MCF 10A (cell line): ENCODE measurements at regions not wholly inside any gene's neighbourhood (a gene's known extent, or its start where the extent isn't known, plus 50 kb on each side); places are given as distances from the start of the nearest gene placed in this dataset.

Source experiments
- BruUV-seq: library from RNA; stranded (reverse); fragments of 400-500 nt; replicated peaks from 2 replicates; lab custom pipeline; 2021; lab: Mats Ljungman, UMichigan
- CTCF ChIA-PET: fragments of 300-600 bp; sonication (Branson Sonifier 250); formaldehyde crosslinking; extraction: SDS; loops from one replicate; lab custom pipeline; 2021; ENCODE audit warnings: antibody characterized with exemption, inconsistent platforms; lab: Yijun Ruan, JAX
- POLR2A ChIA-PET: fragments of 300-600, 350-650 bp; sonication (Branson Sonifier 250); formaldehyde crosslinking; extraction: SDS; loops from one replicate; lab custom pipeline; 2020; ENCODE audit warnings: antibody characterized with exemption, inconsistent platforms; lab: Yijun Ruan, JAX
- DNase-seq: peaks from one replicate; pipeline ENCODE4 v3.0.0-alpha.2; 2018; ENCODE audit not compliant: unreplicated experiment
- H3K27ac Mint-ChIP-seq: one replicate; pipeline ENCODE4 v1.8.0; 2022; ENCODE audit warnings: mild to moderate bottlenecking, low read depth, mixed read lengths; ENCODE audit not compliant: unreplicated experiment
- H3K27me3 Mint-ChIP-seq: one replicate; pipeline ENCODE4 v1.8.0; 2022; ENCODE audit warnings: mixed read lengths; ENCODE audit not compliant: insufficient read depth, unreplicated experiment
- H3K36me3 Mint-ChIP-seq: one replicate; pipeline ENCODE4 v1.8.0; 2022; ENCODE audit warnings: mild to moderate bottlenecking, moderate library complexity, mixed read lengths; ENCODE audit not compliant: insufficient read depth, unreplicated experiment
- H3K4me1 Mint-ChIP-seq: one replicate; pipeline ENCODE4 v1.8.0; 2022; ENCODE audit warnings: mixed read lengths; ENCODE audit not compliant: insufficient read depth, unreplicated experiment
- H3K4me3 Mint-ChIP-seq: one replicate; pipeline ENCODE4 v1.8.0; 2022; ENCODE audit warnings: mild to moderate bottlenecking, moderate library complexity, mixed read lengths; ENCODE audit not compliant: unreplicated experiment
- H3K9me3 Mint-ChIP-seq: one replicate; pipeline ENCODE4 v1.8.0; 2022; ENCODE audit warnings: mixed read lengths; ENCODE audit not compliant: unreplicated experiment
- CTCF ChIP-seq: fragments of 200-600 bp; IDR thresholded peaks from one replicate; pipeline ENCODE4 v1.8.0; 2022; ENCODE audit warnings: antibody characterized with exemption, mild to moderate bottlenecking; ENCODE audit not compliant: unreplicated experiment
- intact Hi-C: fragments of 100-400 bp; cut with micrococcal nuclease; formaldehyde crosslinking; loops from 2 replicates; pipeline ENCODE4 v1.14.1; 2022

GRCh38 chr14:39576258-39576657 is 144.0 kb upstream of the FBXO33 start:
- no peak for TF ChIP-seq CTCF
- Mint-ChIP-seq H3K4me1 (peaks cover 5% of the 10 kb centered on the region), H3K27ac (no peak overlapping the region), H3K9me3 (peaks cover 8% of the 10 kb centered on the region), H3K4me3 (no peak overlapping the region), H3K36me3 (no peaks in the 10 kb centered on the region), H3K27me3 (no peaks in the 10 kb centered on the region)
- POLR2A ChIA-PET: no interaction called here
- intact Hi-C loops: no loop called here
- CTCF ChIA-PET: no interaction called here
- DNase-seq: no peak
- no TSS peak for BruUV-seq

GRCh38 chr14:39568809-39569538 is 136.7 kb upstream of the FBXO33 start:
- no peak for TF ChIP-seq CTCF
- no peak for DNase-seq
- no peaks in the 10 kb centered on the region for H3K4me1 Mint-ChIP-seq
- no peaks in the 10 kb centered on the region for H3K36me3 Mint-ChIP-seq
- intact Hi-C loops: no loop called here
- no peak overlapping the region for H3K27ac Mint-ChIP-seq
- H3K9me3 Mint-ChIP-seq: no peaks in the 10 kb centered on the region
- peaks cover 18% of the 10 kb centered on the region for H3K27me3 Mint-ChIP-seq
- BruUV-seq: no TSS peak
- H3K4me3 Mint-ChIP-seq: no peak overlapping the region
- ChIA-PET POLR2A (interaction anchor here (1.7 kb wide), 1 partner anchor 136 kb away, joined by 4 read pairs; the partner anchor contains the start of gene FBXO33), CTCF (interaction anchor here (0.6 to 1.1 kb wide), 2 partner anchors 12 to 21 kb away, joined by 3 to 4 read pairs; no protein-coding TSS in a partner anchor)

GRCh38 chr14:39566795-39567194 is 134.6 kb upstream of the FBXO33 start:
- no peaks in the 10 kb centered on the region for H3K9me3 Mint-ChIP-seq
- no peaks in the 10 kb centered on the region for H3K4me1 Mint-ChIP-seq
- H3K4me3 Mint-ChIP-seq: no peak overlapping the region
- peaks cover 18% of the 10 kb centered on the region for H3K27me3 Mint-ChIP-seq
- ChIA-PET POLR2A (no interaction called here), CTCF (no interaction called here)
- intact Hi-C loops: no loop called here
- TF ChIP-seq CTCF: no peak
- H3K36me3 Mint-ChIP-seq: no peaks in the 10 kb centered on the region
- no TSS peak for BruUV-seq
- H3K27ac Mint-ChIP-seq: no peak overlapping the region
- no peak for DNase-seq

GRCh38 chr14:39563361-39563760 is 131.1 kb upstream of the FBXO33 start:
- Mint-ChIP-seq H3K9me3 (peaks cover 8% of the 10 kb centered on the region), H3K27me3 (peaks cover 9% of the 10 kb centered on the region), H3K4me1 (no peaks in the 10 kb centered on the region), H3K36me3 (no peaks in the 10 kb centered on the region), H3K4me3 (no peak overlapping the region), H3K27ac (no peak overlapping the region)
- no TSS peak for BruUV-seq
- CTCF ChIA-PET: no interaction called here
- no peak for TF ChIP-seq CTCF
- no peak for DNase-seq
- POLR2A ChIA-PET: no interaction called here
- intact Hi-C loops: no loop called here
